ENCODE measurements at regions not wholly inside any gene's neighbourhood (a gene's known extent, or its start where the extent isn't known, plus 50 kb on each side); places are given as distances from the start of the nearest gene placed in this dataset.

DNA sequence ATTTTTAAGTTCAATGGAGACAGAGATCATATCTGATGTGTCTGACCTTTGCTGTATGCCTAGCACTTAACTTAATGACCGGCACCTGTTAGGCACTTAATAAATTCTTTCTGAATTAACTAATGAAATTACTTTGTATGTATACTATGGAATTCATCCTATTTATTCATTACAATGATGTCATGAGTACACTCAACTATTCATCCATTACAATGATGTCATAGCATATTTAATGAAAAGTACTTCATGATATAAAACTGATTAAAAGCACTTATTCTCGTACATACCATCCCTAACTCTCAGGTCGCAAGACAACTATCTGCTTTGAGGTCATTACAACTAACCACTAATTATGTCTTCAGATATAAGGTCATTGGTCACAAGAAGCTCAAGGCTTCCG, 1131.6 kb downstream of the DTWD2 start:
- Histone ChIP-seq H3K36me3 (ENCODE audit: control insufficient read depth, insufficient read depth, low read length) (no peaks in the 10 kb centered on the region), H3K27me3 (replicated peaks; ENCODE audit: control insufficient read depth, insufficient read depth, low read length) (no peaks in the 10 kb centered on the region), H3K4me3 (replicated peaks; ENCODE audit: low read depth, low read length) (no peak overlapping the region)
- DNase-seq (ENCODE audit: extremely low read depth, insufficient read length) = no peak
- TF ChIP-seq, protein P1, sequence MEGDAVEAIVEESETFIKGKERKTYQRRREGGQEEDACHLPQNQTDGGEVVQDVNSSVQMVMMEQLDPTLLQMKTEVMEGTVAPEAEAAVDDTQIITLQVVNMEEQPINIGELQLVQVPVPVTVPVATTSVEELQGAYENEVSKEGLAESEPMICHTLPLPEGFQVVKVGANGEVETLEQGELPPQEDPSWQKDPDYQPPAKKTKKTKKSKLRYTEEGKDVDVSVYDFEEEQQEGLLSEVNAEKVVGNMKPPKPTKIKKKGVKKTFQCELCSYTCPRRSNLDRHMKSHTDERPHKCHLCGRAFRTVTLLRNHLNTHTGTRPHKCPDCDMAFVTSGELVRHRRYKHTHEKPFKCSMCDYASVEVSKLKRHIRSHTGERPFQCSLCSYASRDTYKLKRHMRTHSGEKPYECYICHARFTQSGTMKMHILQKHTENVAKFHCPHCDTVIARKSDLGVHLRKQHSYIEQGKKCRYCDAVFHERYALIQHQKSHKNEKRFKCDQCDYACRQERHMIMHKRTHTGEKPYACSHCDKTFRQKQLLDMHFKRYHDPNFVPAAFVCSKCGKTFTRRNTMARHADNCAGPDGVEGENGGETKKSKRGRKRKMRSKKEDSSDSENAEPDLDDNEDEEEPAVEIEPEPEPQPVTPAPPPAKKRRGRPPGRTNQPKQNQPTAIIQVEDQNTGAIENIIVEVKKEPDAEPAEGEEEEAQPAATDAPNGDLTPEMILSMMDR (IDR thresholded peaks at IDR 0.05; ENCODE audit: insufficient read depth, low read length, poor library complexity, severe bottlenecking) = no peak

DNA sequence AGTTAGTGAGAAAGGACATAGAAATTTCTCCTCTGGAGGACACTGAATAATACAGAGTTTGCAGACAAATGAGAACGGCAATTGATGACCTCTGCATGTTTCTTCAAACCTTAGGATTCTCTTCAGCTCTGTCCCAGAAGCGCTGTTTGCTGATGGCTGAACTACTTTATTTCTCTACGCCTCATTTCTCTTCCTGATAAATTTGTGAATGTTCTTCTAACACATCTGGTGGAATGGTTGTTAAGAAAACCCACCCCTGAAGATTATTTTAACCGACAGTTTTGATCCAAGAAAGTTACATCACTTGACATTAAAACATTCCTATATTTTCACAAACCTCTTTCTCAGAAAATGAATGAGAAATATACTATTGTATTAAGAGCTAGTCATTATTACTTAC, 1150.6 kb downstream of the DTWD2 start:
- TF ChIP-seq, protein P1 (IDR thresholded peaks at IDR 0.05; ENCODE audit: insufficient read depth, low read length, poor library complexity, severe bottlenecking) = no peak
- Histone ChIP-seq H3K4me3 (replicated peaks; ENCODE audit: low read depth, low read length) (no peak overlapping the region), H3K27me3 (replicated peaks; ENCODE audit: control insufficient read depth, insufficient read depth, low read length) (no peaks in the 10 kb centered on the region), H3K36me3 (ENCODE audit: control insufficient read depth, insufficient read depth, low read length) (no peaks in the 10 kb centered on the region)
- DNase-seq (ENCODE audit: extremely low read depth, insufficient read length) = no peak

DNA sequence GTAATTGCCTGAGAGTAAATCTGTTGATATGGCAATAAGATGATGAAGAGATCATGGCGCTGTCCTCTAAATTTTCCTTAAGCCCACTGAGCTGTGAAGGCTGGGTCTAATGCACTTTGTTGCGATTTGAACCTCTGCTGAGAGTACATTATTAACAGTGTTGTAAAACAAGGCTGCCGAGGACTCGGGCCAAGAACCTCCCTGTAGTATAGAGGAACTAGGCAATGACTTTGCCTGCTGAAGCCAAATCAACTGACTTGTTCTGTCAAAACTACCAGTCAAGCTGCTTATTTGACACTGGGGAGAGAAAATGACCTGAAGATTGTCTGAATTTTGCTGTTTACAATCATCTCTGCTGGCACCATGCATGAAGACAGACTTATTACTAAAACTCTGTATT, 1154.7 kb downstream of the DTWD2 start:
- TF ChIP-seq, protein P1 (IDR thresholded peaks at IDR 0.05; ENCODE audit: insufficient read depth, low read length, poor library complexity, severe bottlenecking) = no peak
- no peak overlapping the region for H3K4me3 ChIP-seq (replicated peaks; ENCODE audit: low read depth, low read length)
- no peaks in the 10 kb centered on the region for H3K27me3 ChIP-seq (replicated peaks; ENCODE audit: control insufficient read depth, insufficient read depth, low read length)
- no peaks in the 10 kb centered on the region for H3K36me3 ChIP-seq (ENCODE audit: control insufficient read depth, insufficient read depth, low read length)
- no peak for DNase-seq (ENCODE audit: extremely low read depth, insufficient read length)

DNA sequence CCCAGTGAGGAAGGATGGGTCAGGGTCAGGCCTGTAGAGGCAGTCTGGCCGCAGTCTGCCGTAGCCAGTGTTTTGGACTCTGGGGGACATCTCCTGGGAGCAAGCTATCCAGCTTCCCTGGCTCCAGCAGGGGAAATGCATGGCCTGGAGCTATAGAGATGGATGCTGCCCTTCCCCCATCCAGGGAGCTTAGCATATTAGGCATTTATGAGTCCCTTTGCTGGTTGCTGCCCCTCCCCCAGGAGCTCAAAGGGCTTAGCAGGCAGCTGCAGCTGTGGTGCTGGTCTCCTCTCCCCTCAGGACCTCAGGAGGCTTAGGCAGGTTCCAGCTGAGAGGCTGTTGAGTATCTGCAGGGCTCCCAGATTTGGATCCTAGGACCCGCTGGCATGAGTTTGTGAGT, 1158.7 kb downstream of the DTWD2 start:
- no peak overlapping the region for H3K4me3 ChIP-seq (replicated peaks; ENCODE audit: low read depth, low read length)
- TF ChIP-seq, protein P1 (IDR thresholded peaks at IDR 0.05; ENCODE audit: insufficient read depth, low read length, poor library complexity, severe bottlenecking) = no peak
- no peak for DNase-seq (ENCODE audit: extremely low read depth, insufficient read length)
- no peaks in the 10 kb centered on the region for H3K36me3 ChIP-seq (ENCODE audit: control insufficient read depth, insufficient read depth, low read length)
- no peaks in the 10 kb centered on the region for H3K27me3 ChIP-seq (replicated peaks; ENCODE audit: control insufficient read depth, insufficient read depth, low read length)

DNA sequence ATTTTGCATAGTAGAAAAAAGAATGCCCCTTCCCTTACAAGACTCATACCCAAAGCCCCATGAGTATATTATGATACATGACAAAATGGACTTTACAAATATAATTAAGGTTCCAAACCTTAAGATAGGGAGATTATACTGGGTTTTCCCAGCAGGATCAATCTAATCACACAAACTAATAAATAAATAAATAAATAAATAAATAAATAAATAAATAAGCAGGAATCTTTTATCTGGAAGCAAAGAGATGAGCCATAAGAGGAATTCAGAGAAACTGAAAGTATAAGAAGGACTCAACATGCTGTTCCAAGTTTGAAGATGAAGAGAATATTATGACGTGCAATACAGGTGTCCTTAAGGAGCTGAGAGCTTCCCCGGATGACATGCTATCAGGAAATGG, 1174.5 kb downstream of the DTWD2 start:
- TF ChIP-seq, protein P1 (IDR thresholded peaks at IDR 0.05; ENCODE audit: insufficient read depth, low read length, poor library complexity, severe bottlenecking) = no peak
- Histone ChIP-seq H3K27me3 (replicated peaks; ENCODE audit: control insufficient read depth, insufficient read depth, low read length) (no peaks in the 10 kb centered on the region), H3K4me3 (replicated peaks; ENCODE audit: low read depth, low read length) (no peak overlapping the region), H3K36me3 (ENCODE audit: control insufficient read depth, insufficient read depth, low read length) (no peaks in the 10 kb centered on the region)
- DNase-seq (ENCODE audit: extremely low read depth, insufficient read length) = no peak

DNA sequence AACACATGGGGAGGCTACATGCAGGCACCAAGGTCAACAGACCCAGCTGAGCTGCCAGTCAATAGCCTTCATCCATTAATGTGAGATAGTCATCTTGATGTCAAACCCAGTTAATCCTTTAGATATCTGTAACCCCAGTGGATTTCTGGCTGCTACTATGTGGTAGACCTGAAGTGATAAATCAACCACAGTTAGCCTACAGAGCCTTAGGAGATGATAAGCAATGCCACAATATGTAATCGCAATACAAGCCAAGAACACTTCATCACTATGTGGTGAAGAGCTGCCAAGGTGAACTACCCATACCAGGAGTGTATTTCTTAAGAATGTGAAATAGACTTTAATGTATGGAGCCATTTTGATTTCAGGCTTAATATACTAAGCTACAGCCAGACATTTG, 1175.5 kb downstream of the DTWD2 start:
- TF ChIP-seq, protein P1 (IDR thresholded peaks at IDR 0.05; ENCODE audit: insufficient read depth, low read length, poor library complexity, severe bottlenecking) = no peak
- H3K36me3 ChIP-seq (ENCODE audit: control insufficient read depth, insufficient read depth, low read length) = no peaks in the 10 kb centered on the region
- H3K4me3 ChIP-seq (replicated peaks; ENCODE audit: low read depth, low read length) = no peak overlapping the region
- DNase-seq (ENCODE audit: extremely low read depth, insufficient read length) = no peak
- H3K27me3 ChIP-seq (replicated peaks; ENCODE audit: control insufficient read depth, insufficient read depth, low read length) = no peaks in the 10 kb centered on the region

Measured in GM06990 (cell line).